ENCODE measurements at regions not wholly inside any gene's neighbourhood (a gene's known extent, or its start where the extent isn't known, plus 50 kb on each side); places are given as distances from the start of the nearest gene placed in this dataset.

DNA sequence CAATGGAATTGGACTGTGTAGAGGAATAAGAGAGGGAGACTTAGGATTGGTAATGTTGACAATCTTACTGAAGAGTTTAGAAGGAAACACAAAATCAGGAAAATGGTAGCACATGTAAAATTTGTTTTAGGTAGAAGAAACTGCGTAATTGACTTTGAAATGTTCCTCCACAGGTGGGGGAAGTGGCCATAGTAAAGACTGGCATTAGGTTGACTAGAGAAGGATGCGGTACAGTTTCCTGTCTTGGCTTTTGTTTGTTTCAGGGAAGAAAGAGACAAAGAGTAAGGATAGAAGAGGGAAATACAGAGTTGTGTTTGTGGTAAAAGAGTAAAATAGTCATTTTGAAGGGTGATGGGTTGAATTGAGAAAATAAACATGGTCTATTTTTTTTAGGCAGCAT lies 253.6 kb upstream of the ZNF717 start:
- no peak overlapping the region for H3K4me3 ChIP-seq (ENCODE audit: low read depth, low read length)
- ChIA-PET CTCF (interaction anchor here (1.5 to 1.6 kb wide), 2 partner anchors 16 to 222 kb away, joined by 3 to 5 read pairs; no protein-coding TSS in a partner anchor), POLR2A (no interaction called here)

DNA sequence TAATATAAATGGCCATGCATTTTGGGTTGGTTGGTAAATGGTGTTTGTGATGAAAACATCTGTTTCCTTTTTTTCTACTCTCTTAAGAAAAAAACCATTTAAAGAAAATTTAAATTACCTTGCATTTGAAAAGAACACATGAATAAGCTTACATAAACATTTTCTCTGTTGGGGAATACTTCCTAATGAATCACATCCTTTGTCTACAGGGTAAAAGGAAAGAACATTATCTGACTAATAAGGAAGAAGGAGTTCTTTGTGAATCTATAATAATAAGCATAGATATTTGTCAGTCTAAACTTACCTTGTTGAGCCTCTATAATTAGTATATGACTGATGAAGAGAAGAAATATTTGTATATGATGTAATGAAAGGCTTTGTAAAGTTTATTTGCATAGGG lies 254.1 kb upstream of the ZNF717 start:
- no peak for DNase-seq (ENCODE audit: low read depth, low spot score)
- TF ChIP-seq, protein P1, sequence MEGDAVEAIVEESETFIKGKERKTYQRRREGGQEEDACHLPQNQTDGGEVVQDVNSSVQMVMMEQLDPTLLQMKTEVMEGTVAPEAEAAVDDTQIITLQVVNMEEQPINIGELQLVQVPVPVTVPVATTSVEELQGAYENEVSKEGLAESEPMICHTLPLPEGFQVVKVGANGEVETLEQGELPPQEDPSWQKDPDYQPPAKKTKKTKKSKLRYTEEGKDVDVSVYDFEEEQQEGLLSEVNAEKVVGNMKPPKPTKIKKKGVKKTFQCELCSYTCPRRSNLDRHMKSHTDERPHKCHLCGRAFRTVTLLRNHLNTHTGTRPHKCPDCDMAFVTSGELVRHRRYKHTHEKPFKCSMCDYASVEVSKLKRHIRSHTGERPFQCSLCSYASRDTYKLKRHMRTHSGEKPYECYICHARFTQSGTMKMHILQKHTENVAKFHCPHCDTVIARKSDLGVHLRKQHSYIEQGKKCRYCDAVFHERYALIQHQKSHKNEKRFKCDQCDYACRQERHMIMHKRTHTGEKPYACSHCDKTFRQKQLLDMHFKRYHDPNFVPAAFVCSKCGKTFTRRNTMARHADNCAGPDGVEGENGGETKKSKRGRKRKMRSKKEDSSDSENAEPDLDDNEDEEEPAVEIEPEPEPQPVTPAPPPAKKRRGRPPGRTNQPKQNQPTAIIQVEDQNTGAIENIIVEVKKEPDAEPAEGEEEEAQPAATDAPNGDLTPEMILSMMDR (IDR thresholded peaks at IDR 0.05; ENCODE audit: insufficient read depth, low read length, missing control alignments): no peak
- H3K4me3 ChIP-seq (ENCODE audit: low read depth, low read length): no peak overlapping the region
- CTCF ChIA-PET: interaction anchor here (1.5 kb wide), 1 partner anchor 17 kb away, joined by 3 read pairs; no protein-coding TSS in a partner anchor
- POLR2A ChIA-PET: no interaction called here

More for the DNA sequence above, 253.6 kb upstream of the ZNF717 start:
- TF ChIP-seq, protein P1 (IDR thresholded peaks at IDR 0.05; ENCODE audit: insufficient read depth, low read length, missing control alignments): no peak
- DNase-seq (ENCODE audit: low read depth, low spot score): no peak

DNA sequence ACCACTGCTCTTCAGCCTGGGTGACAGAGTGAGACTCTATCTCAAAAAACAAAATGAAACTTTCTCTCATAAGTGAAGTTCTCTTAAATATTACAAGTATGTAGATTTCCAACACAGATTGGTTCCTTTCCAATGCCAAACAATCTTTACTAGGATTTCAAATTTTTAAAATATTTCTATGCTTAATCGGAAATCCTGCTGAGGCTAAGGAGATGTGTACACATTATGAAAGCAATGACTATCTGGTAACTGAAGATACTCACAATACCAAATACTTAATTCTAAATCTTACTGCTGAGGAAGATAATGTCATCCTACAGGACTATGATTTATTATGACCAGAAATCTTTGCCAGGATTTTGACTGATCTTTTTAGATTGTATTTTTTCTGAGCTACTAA lies 255.6 kb upstream of the ZNF717 start:
- TF ChIP-seq, protein P1 (IDR thresholded peaks at IDR 0.05; ENCODE audit: insufficient read depth, low read length, missing control alignments): no peak
- ChIA-PET POLR2A (no interaction called here), CTCF (no interaction called here)
- no peak for DNase-seq (ENCODE audit: low read depth, low spot score)
- H3K4me3 ChIP-seq (ENCODE audit: low read depth, low read length): no peak overlapping the region

DNA sequence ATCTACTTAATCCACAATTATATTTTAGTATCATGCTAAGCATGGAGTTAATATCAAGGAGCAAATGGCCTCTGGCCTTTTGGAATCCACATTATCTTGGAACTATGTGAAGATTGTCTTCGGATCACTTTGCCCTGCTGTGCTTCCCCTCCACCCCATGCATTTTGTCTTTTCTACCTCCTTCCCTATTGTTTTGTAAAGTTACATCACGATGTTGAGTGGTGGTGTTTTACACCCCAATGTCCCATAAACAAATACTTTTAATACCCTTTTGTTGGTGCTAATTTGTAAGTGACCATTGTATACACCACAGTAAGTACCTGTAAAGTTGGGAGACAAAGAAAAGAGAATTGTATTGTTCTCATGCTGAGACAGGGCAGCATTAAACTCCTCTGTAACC lies 258.4 kb upstream of the ZNF717 start:
- H3K4me3 ChIP-seq (ENCODE audit: low read depth, low read length): no peak overlapping the region
- ChIA-PET POLR2A (no interaction called here), CTCF (interaction anchor here (0.6 to 4.0 kb wide), 8 partner anchors 10 to 226 kb away, joined by 3 to 55 read pairs (median 4); no protein-coding TSS in a partner anchor)
- DNase-seq (ENCODE audit: low read depth, low spot score): no peak
- TF ChIP-seq, protein P1 (IDR thresholded peaks at IDR 0.05; ENCODE audit: insufficient read depth, low read length, missing control alignments): no peak

DNA sequence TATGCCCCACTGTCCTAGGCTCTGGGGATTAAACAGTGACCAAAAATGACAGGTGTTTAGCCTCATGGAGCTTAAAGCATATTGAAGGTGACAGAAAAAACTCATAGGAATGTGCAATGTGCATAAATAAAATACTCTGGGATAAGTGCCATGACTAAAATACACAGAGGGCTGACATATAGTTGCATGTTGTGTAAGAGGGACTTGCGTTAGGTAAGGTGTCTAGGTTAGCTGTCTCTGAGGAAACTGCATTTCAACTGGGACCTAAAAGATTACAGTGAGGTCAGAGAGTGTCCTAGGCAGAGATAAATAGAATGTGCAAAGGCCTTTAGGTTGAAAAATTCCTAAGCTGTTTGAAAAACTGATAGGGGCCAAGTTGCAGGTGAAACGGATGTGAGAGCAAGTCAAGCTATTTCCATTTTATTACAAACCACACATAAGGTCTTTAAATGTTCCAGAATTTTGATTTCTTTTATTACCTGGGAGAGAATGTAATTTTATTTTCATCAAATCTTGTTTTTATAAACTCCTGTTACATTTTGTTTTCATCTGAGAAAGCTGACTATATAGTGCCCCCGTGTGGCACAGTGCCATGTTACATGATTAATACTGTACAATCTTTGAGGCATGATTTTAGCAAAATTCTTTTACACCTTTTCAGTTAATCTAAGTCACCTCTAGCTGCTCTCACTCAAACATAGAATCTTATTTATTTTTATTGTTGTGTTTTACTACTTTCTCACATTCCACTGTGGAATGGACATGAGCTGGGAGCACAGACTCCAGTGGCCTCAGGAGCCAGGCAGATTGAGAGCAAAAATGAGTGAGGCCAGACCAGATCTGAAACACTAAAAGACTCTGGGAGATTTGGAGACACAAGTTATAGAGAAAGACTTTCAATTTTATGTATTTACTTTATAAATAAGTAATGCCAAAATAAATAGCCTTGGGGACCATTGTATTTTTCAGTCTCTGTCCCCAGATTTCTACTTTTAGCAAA lies 259.6 kb upstream of the ZNF717 start:
- POLR2A ChIA-PET: no interaction called here
- no peak for DNase-seq (ENCODE audit: low read depth, low spot score)

More for the DNA sequence above, 259.6 kb upstream of the ZNF717 start:
- no peak overlapping the region for H3K4me3 ChIP-seq (ENCODE audit: low read depth, low read length)
- CTCF ChIA-PET: interaction anchor here (0.6 to 4.0 kb wide), 22 partner anchors 8 to 541 kb away, joined by 3 to 55 read pairs (median 4); no protein-coding TSS in a partner anchor
- TF ChIP-seq, protein P1 (IDR thresholded peaks at IDR 0.05; ENCODE audit: insufficient read depth, low read length, missing control alignments): peak; percentile 52

Measured in AG04449 (cell line).